CD14-positive monocyte (primary cell): ENCODE measurements at regions not wholly inside any gene's neighbourhood (a gene's known extent, or its start where the extent isn't known, plus 50 kb on each side); places are given as distances from the start of the nearest gene placed in this dataset.

ENCODE experiments used
- DNase-seq, 3 donors: peaks; one replicate each; pipeline ENCODE4 v3.0.0-alpha.2; 2011 to 2022
- H2AFZ ChIP-seq: 2 replicates; pipeline ENCODE4 v1.6.0; 2012; ENCODE audit warnings: mild to moderate bottlenecking, low read depth, low read length, inconsistent platforms; ENCODE audit not compliant: insufficient read depth, poor library complexity, severe bottlenecking
- H3K27ac ChIP-seq, 2 donors: 1 replicate in 1 of 2; 2 replicates in 1 of 2; pipeline ENCODE4 v1.5.1; 2012 to 2013; ENCODE audit warnings: low read length in 2 of 2, control low read depth in 1 of 2, inconsistent platforms in 1 of 2, low read depth in 1 of 2, mild to moderate bottlenecking in 1 of 2
- H3K27me3 ChIP-seq, 2 donors: one replicate each; pipeline versions ENCODE4 v1.6.0 to v1.6.1; 2011 to 2013; ENCODE audit warnings: low read length in 2 of 2; ENCODE audit not compliant: control insufficient read depth in 2 of 2, insufficient read depth in 2 of 2
- H3K36me3 ChIP-seq, 2 donors: replicated peaks in 1 of 2; 1 replicate in 1 of 2; 2 replicates in 1 of 2; pipeline versions ENCODE4 v1.5.1 to v1.6.1; 2012 to 2013; ENCODE audit warnings: low read length in 2 of 2, control low read depth in 1 of 2, inconsistent platforms in 1 of 2, mild to moderate bottlenecking in 1 of 2; ENCODE audit not compliant: insufficient read depth in 2 of 2, control insufficient read depth in 1 of 2
- H3K4me1 ChIP-seq, 2 donors: 1 replicate in 1 of 2; 2 replicates in 1 of 2; pipeline versions ENCODE4 v1.5.1 to v1.6.1; 2012 to 2013; ENCODE audit warnings: low read length in 2 of 2, control low read depth in 1 of 2, inconsistent platforms in 1 of 2, mild to moderate bottlenecking in 1 of 2, moderate library complexity in 1 of 2; ENCODE audit not compliant: insufficient read depth in 2 of 2, control insufficient read depth in 1 of 2
- H3K4me2 ChIP-seq: replicated peaks from 2 replicates; pipeline ENCODE3; 2012; ENCODE audit warnings: low read length, moderate library complexity, mild to moderate bottlenecking; ENCODE audit not compliant: poor library complexity, severe bottlenecking; ENCODE audit errors: extremely low read depth
- H3K4me3 ChIP-seq, 3 experiments: fragments of 200-600 bp in 1 of 3; sonication (generic) in 1 of 3; replicated peaks in 1 of 3; 1 replicate in 2 of 3; 2 replicates in 1 of 3; pipeline ENCODE4 v1.5.1; 2011 to 2013; ENCODE audit warnings: low read length in 3 of 3, mild to moderate bottlenecking in 3 of 3, control low read depth in 2 of 3, low read depth in 2 of 3, inconsistent platforms in 1 of 3, moderate library complexity in 1 of 3
- H3K79me2 ChIP-seq: 2 replicates; pipeline ENCODE4 v1.6.0; 2012; ENCODE audit warnings: mild to moderate bottlenecking, control low read depth, inconsistent platforms, low read length, moderate library complexity; ENCODE audit not compliant: insufficient read depth
- H3K9ac ChIP-seq: 2 replicates; pipeline ENCODE4 v1.6.0; 2017; ENCODE audit warnings: low read length, mild to moderate bottlenecking; ENCODE audit not compliant: insufficient read depth, poor library complexity, severe bottlenecking
- H3K9me3 ChIP-seq, 2 donors: replicated peaks in 1 of 2; 1 replicate in 1 of 2; 2 replicates in 1 of 2; pipeline versions ENCODE4 v1.5.1 to v1.6.1; 2012 to 2013; ENCODE audit warnings: low read length in 2 of 2, control low read depth in 1 of 2; ENCODE audit not compliant: control insufficient read depth in 1 of 2, insufficient read depth in 1 of 2
- H4K20me1 ChIP-seq: 2 replicates; pipeline ENCODE4 v1.6.0; 2012; ENCODE audit warnings: mild to moderate bottlenecking, low read length, control low read depth, moderate library complexity; ENCODE audit not compliant: insufficient read depth
- H3K27ac Mint-ChIP-seq, 7 donors: one replicate each; pipeline ENCODE4 v1.8.0; 2020; ENCODE audit warnings: mild to moderate bottlenecking in 7 of 7, mixed read lengths in 7 of 7, moderate library complexity in 6 of 7, inconsistent platforms in 2 of 7
- H3K27me3 Mint-ChIP-seq, 3 donors: one replicate each; pipeline ENCODE4 v1.8.0; 2021 to 2022; ENCODE audit warnings: low read depth in 3 of 3, mild to moderate bottlenecking in 3 of 3, mixed read lengths in 3 of 3, moderate library complexity in 3 of 3, inconsistent platforms in 1 of 3
- H3K36me3 Mint-ChIP-seq, 2 donors: one replicate each; pipeline ENCODE4 v1.8.0; 2020; ENCODE audit warnings: mixed read lengths in 2 of 2, inconsistent platforms in 1 of 2, mild to moderate bottlenecking in 1 of 2
- H3K4me1 Mint-ChIP-seq: one replicate; pipeline ENCODE4 v1.8.0; 2020; ENCODE audit warnings: mild to moderate bottlenecking, mixed read lengths
- H3K4me3 Mint-ChIP-seq, 2 donors: one replicate each; pipeline ENCODE4 v1.8.0; 2020; ENCODE audit warnings: mild to moderate bottlenecking in 2 of 2, mixed read lengths in 2 of 2, moderate library complexity in 1 of 2
- H3K9me3 Mint-ChIP-seq, 7 donors: one replicate each; pipeline ENCODE4 v1.8.0; 2020 to 2022; ENCODE audit warnings: mixed read lengths in 7 of 7, mild to moderate bottlenecking in 6 of 7, moderate library complexity in 6 of 7, inconsistent platforms in 2 of 7
- WGBS: methylation state at CpG from one replicate; pipeline ENCODE4 v1.1.5; 2013; ENCODE audit warnings: missing lambda C conversion rate; ENCODE audit not compliant: insufficient coverage; 5-methylcytosine and 5-hydroxymethylcytosine counted together
- intact Hi-C, 2 donors: fragments of 100-400 bp; cut with micrococcal nuclease; formaldehyde crosslinking; loops; one replicate each; pipeline versions ENCODE4 v1.15.0 to v1.15.1; 2023
- TF ChIP-seq, protein P1 (sequence below): fragments of 200-600 bp; IDR thresholded peaks from one replicate; pipeline ENCODE4 v1.8.0; 2022; ENCODE audit warnings: antibody characterized with exemption, mild to moderate bottlenecking

DNA sequence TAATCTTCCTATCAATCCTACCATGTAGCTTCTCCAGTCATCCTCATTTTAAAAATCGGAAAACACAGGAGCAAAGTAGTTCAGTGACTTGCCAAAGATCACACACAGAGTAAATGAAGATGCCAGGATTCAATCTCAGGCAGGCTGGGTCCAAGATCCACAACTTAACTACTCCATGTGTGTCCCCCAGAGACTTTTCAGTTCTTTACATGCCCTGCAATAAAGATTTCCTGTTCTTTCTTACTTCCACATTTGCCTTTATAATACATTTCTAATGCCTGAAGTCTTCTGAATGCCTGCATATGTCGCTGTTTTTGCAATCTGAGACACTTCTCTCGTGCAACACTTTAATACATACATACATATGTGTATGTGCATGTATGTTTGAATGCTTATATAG is 121.7 kb upstream of the MARCKS start:
- no peak overlapping the region for H2AFZ ChIP-seq
- no peaks in the 10 kb centered on the region for H3K79me2 ChIP-seq
- H3K4me1 ChIP-seq: peaks cover 12 to 18% of the 10 kb centered on the region in 2 donors
- Mint-ChIP-seq H3K27me3 (peaks cover 0 to 1% (median 0%) of the 10 kb centered on the region in 3 donors), H3K27ac (peak overlapping the region; percentile 37 to 91 (median 75)), H3K4me1 (peaks cover 15% of the 10 kb centered on the region), H3K36me3 (no peaks in the 10 kb centered on the region), H3K9me3 (peaks cover 0 to 2% (median 0%) of the 10 kb centered on the region in 7 donors), H3K4me3 (peak overlapping the region in 1 of 2 donors; percentile 69)
- no CpG with 5 or more reads among the region's 3 CpGs for WGBS
- peak overlapping the region in 1 of 2 donors; percentile 55 for H3K27ac ChIP-seq
- no peaks in the 10 kb centered on the region for H3K9me3 ChIP-seq
- peak overlapping the region; percentile 31 for H3K4me2 ChIP-seq
- H3K4me3 ChIP-seq: peak overlapping the region in 1 of 3 experiments; percentile 21
- no peaks in the 10 kb centered on the region for H3K27me3 ChIP-seq
- DNase-seq: peak in 2 of 3 donors; percentile 19 to 32
- intact Hi-C loops: no loop called here
- H4K20me1 ChIP-seq: no peaks in the 10 kb centered on the region
- no peak overlapping the region for H3K9ac ChIP-seq
- no peaks in the 10 kb centered on the region for H3K36me3 ChIP-seq
- TF ChIP-seq, protein P1, sequence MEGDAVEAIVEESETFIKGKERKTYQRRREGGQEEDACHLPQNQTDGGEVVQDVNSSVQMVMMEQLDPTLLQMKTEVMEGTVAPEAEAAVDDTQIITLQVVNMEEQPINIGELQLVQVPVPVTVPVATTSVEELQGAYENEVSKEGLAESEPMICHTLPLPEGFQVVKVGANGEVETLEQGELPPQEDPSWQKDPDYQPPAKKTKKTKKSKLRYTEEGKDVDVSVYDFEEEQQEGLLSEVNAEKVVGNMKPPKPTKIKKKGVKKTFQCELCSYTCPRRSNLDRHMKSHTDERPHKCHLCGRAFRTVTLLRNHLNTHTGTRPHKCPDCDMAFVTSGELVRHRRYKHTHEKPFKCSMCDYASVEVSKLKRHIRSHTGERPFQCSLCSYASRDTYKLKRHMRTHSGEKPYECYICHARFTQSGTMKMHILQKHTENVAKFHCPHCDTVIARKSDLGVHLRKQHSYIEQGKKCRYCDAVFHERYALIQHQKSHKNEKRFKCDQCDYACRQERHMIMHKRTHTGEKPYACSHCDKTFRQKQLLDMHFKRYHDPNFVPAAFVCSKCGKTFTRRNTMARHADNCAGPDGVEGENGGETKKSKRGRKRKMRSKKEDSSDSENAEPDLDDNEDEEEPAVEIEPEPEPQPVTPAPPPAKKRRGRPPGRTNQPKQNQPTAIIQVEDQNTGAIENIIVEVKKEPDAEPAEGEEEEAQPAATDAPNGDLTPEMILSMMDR: no peak

DNA sequence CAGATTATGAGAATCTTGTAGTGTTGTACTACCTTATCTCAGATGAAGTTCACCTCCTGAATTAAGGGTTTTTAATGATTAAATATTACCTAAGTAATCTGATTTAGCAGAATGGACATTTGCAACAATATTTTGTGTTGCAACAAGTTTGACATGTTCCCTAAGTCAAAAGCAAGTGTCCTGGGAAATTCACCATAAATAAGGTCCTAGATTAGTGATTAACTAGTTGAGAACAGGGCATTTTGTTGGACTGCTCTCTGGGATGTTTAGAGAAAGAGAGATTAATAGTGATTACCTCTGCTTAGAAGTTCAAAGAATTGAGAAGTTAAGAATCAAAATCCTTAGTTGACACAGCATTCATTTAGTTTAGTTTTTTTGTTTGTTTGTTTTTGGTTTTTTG is 120.2 kb upstream of the MARCKS start:
- H4K20me1 ChIP-seq: no peaks in the 10 kb centered on the region
- Mint-ChIP-seq H3K27ac (no peak overlapping the region), H3K36me3 (no peaks in the 10 kb centered on the region), H3K4me3 (no peak overlapping the region), H3K9me3 (peaks cover 0 to 2% (median 0%) of the 10 kb centered on the region in 7 donors), H3K27me3 (peaks cover 0 to 1% (median 0%) of the 10 kb centered on the region in 3 donors), H3K4me1 (peaks cover 19% of the 10 kb centered on the region)
- intact Hi-C loops: no loop called here
- TF ChIP-seq, protein P1: no peak
- H3K4me1 ChIP-seq: peaks cover 12 to 18% of the 10 kb centered on the region in 2 donors
- no peak overlapping the region for H3K9ac ChIP-seq
- H3K36me3 ChIP-seq: no peaks in the 10 kb centered on the region
- H3K4me2 ChIP-seq: no peak overlapping the region
- H3K27ac ChIP-seq: no peak overlapping the region
- H3K27me3 ChIP-seq: no peaks in the 10 kb centered on the region
- no peaks in the 10 kb centered on the region for H3K9me3 ChIP-seq
- no peaks in the 10 kb centered on the region for H3K79me2 ChIP-seq
- no peak overlapping the region for H2AFZ ChIP-seq
- no peak overlapping the region for H3K4me3 ChIP-seq
- no peak for DNase-seq
